Mesendoderm (in vitro differentiated cells): ENCODE measurements at regions not wholly inside any gene's neighbourhood (a gene's known extent, or its start where the extent isn't known, plus 50 kb on each side); places are given as distances from the start of the nearest gene placed in this dataset.

Experiments
- DNase-seq: peaks from one replicate; pipeline ENCODE4 v3.0.0; 2013
- H2AK5ac ChIP-seq: 2 replicates; pipeline ENCODE4 v1.6.1; 2013; ENCODE audit warnings: low read length, inconsistent platforms
- H2BK120ac ChIP-seq: 2 replicates; pipeline ENCODE4 v1.6.1; 2013; ENCODE audit warnings: low read depth, mild to moderate bottlenecking, low read length, moderate library complexity, mixed read lengths
- H2BK15ac ChIP-seq: replicated peaks from 2 replicates; pipeline ENCODE4 v1.6.1; 2013; ENCODE audit warnings: low read depth, mild to moderate bottlenecking, moderate library complexity
- H2BK5ac ChIP-seq: 2 replicates; pipeline ENCODE4 v1.6.1; 2013; ENCODE audit warnings: low read length, inconsistent platforms
- H3K18ac ChIP-seq: 2 replicates; pipeline ENCODE4 v1.6.1; 2013; ENCODE audit warnings: mild to moderate bottlenecking, low read length, mixed read lengths
- H3K23ac ChIP-seq: one replicate; pipeline ENCODE4 v1.6.1; 2013; ENCODE audit warnings: low read length
- H3K27ac ChIP-seq: 2 replicates; pipeline ENCODE4 v1.5.1; 2013; ENCODE audit warnings: low read depth, mild to moderate bottlenecking, inconsistent platforms, low read length, moderate library complexity
- H3K27me3 ChIP-seq: 2 replicates; pipeline ENCODE4 v1.6.1; 2013; ENCODE audit warnings: low read length, control low read depth, mild to moderate bottlenecking, inconsistent platforms; ENCODE audit not compliant: insufficient read depth, poor library complexity
- H3K36me3 ChIP-seq: 2 replicates; pipeline ENCODE4 v1.6.1; 2013; ENCODE audit warnings: low read length, inconsistent platforms; ENCODE audit not compliant: control insufficient read depth, insufficient read depth
- H3K4ac ChIP-seq: one replicate; pipeline ENCODE4 v1.6.1; 2013; ENCODE audit warnings: low read depth, mild to moderate bottlenecking, low read length, moderate library complexity
- H3K4me1 ChIP-seq: 2 replicates; pipeline ENCODE4 v1.6.1; 2013; ENCODE audit warnings: low read depth, low read length, inconsistent platforms; ENCODE audit not compliant: control insufficient read depth
- H3K4me2 ChIP-seq: 2 replicates; pipeline ENCODE4 v1.6.1; 2013; ENCODE audit warnings: low read length
- H3K4me3 ChIP-seq: 2 replicates; pipeline ENCODE4 v1.5.1; 2013; ENCODE audit warnings: mild to moderate bottlenecking, low read length
- H3K56ac ChIP-seq: one replicate; pipeline ENCODE4 v1.6.1; 2013; ENCODE audit warnings: low read length
- H3K79me1 ChIP-seq: 2 replicates; pipeline ENCODE4 v1.6.1; 2013; ENCODE audit warnings: low read length, inconsistent platforms
- H3K79me2 ChIP-seq: 2 replicates; pipeline ENCODE4 v1.6.1; 2013; ENCODE audit warnings: mild to moderate bottlenecking, low read length; ENCODE audit not compliant: control insufficient read depth, insufficient read depth
- H3K9ac ChIP-seq: 2 replicates; pipeline ENCODE4 v1.6.1; 2013; ENCODE audit warnings: low read length, inconsistent platforms
- H4K5ac ChIP-seq: one replicate; pipeline ENCODE4 v1.6.1; 2013; ENCODE audit warnings: low read length
- H4K8ac ChIP-seq: one replicate; pipeline ENCODE4 v1.6.1; 2013; ENCODE audit warnings: low read depth, mild to moderate bottlenecking, control low read depth, low read length, moderate library complexity
- WGBS: extraction: QIAGEN DNeasy Blood & Tissue Kit; methylation state at CpG from one replicate; pipeline ENCODE4 v1.1.7; 2013; ENCODE audit warnings: low lambda C conversion rate, missing lambda C conversion rate; ENCODE audit not compliant: insufficient coverage; ENCODE audit errors: extremely low coverage; 5-methylcytosine and 5-hydroxymethylcytosine counted together

GRCh38 chr14:81993432-81993831 is 459.8 kb upstream of the SEL1L start:
- H2BK120ac ChIP-seq: no peak overlapping the region
- H3K27me3 ChIP-seq: no peaks in the 10 kb centered on the region
- no peak overlapping the region for H3K4me2 ChIP-seq
- no peak overlapping the region for H2AK5ac ChIP-seq
- no peak overlapping the region for H3K9ac ChIP-seq
- H4K5ac ChIP-seq: no peak overlapping the region
- no peaks in the 10 kb centered on the region for H3K79me2 ChIP-seq
- H4K8ac ChIP-seq: no peak overlapping the region
- WGBS: no CpG with 5 or more reads among the region's 3 CpGs
- no peak overlapping the region for H2BK15ac ChIP-seq
- no peak overlapping the region for H3K18ac ChIP-seq
- H3K79me1 ChIP-seq: no peaks in the 10 kb centered on the region
- no peaks in the 10 kb centered on the region for H3K36me3 ChIP-seq
- H3K56ac ChIP-seq: no peak overlapping the region
- no peak overlapping the region for H3K4me3 ChIP-seq
- DNase-seq: no peak
- H2BK5ac ChIP-seq: no peak overlapping the region
- no peak overlapping the region for H3K4ac ChIP-seq
- H3K27ac ChIP-seq: no peak overlapping the region
- H3K23ac ChIP-seq: no peak overlapping the region
- H3K4me1 ChIP-seq: no peaks in the 10 kb centered on the region

DNA sequence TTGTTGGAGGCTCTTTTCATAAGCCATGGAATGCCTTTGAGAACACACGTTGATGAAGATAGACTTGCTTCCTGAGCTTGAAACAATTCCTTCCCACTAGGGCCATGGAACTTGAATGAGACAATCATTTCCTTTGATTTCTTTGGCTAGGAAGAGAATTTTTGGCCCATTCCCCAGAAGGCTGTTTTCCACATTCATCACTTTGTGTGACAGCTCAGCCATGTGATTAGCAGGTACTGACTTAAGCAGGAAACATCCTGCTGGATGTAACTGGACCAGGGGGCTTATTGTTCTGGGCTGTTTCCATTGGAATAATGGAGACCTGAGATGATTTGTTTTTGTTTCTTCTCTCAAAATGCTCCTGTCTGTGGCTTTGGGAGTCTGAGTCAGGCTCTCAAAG is 469.8 kb upstream of the SEL1L start:
- no peak overlapping the region for H3K4me3 ChIP-seq
- H3K23ac ChIP-seq: no peak overlapping the region
- no peak overlapping the region for H3K56ac ChIP-seq
- H2BK5ac ChIP-seq: no peak overlapping the region
- H4K5ac ChIP-seq: no peak overlapping the region
- no peaks in the 10 kb centered on the region for H3K79me1 ChIP-seq
- no peak overlapping the region for H3K27ac ChIP-seq
- no peak for DNase-seq
- no peaks in the 10 kb centered on the region for H3K79me2 ChIP-seq
- no peak overlapping the region for H3K18ac ChIP-seq
- no peak overlapping the region for H2BK15ac ChIP-seq
- no peaks in the 10 kb centered on the region for H3K27me3 ChIP-seq
- no peak overlapping the region for H4K8ac ChIP-seq
- H2BK120ac ChIP-seq: no peak overlapping the region
- no peaks in the 10 kb centered on the region for H3K36me3 ChIP-seq
- H3K4ac ChIP-seq: no peak overlapping the region
- no peak overlapping the region for H3K9ac ChIP-seq
- H2AK5ac ChIP-seq: no peak overlapping the region
- H3K4me1 ChIP-seq: no peaks in the 10 kb centered on the region
- no CpG with 5 or more reads among the region's 1 CpG for WGBS
- H3K4me2 ChIP-seq: no peak overlapping the region

DNA sequence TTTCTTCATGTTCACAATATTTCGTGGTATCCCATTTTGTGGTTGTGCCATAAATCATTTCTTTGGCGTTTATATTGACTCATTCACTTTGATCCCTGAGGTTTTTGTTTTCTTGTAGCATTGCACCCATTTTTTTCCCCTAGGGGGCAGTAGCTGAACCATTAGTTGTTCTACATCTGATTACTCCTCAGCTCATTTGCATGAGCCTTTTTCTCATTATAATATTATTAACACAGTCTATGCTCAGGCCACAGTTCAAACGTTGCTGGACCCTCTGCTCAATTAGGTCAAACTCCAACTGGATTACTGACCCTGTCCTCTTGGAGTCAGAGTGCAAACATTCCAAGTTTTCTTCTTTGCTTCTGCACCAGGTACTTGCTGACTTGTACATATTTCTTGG is 475.4 kb upstream of the SEL1L start:
- no peak overlapping the region for H3K4ac ChIP-seq
- no peak overlapping the region for H3K27ac ChIP-seq
- H3K79me2 ChIP-seq: no peaks in the 10 kb centered on the region
- no peaks in the 10 kb centered on the region for H3K4me1 ChIP-seq
- H3K27me3 ChIP-seq: no peaks in the 10 kb centered on the region
- H3K4me2 ChIP-seq: no peak overlapping the region
- no peak overlapping the region for H2AK5ac ChIP-seq
- H3K4me3 ChIP-seq: no peak overlapping the region
- no peaks in the 10 kb centered on the region for H3K36me3 ChIP-seq
- no peak overlapping the region for H4K8ac ChIP-seq
- H3K56ac ChIP-seq: no peak overlapping the region
- H3K23ac ChIP-seq: no peak overlapping the region
- no peak overlapping the region for H4K5ac ChIP-seq
- no peak overlapping the region for H3K9ac ChIP-seq
- no peak overlapping the region for H3K18ac ChIP-seq
- no peak overlapping the region for H2BK5ac ChIP-seq
- no CpG with 5 or more reads among the region's 3 CpGs for WGBS
- peak; percentile 49 for DNase-seq
- H2BK15ac ChIP-seq: no peak overlapping the region
- H3K79me1 ChIP-seq: no peaks in the 10 kb centered on the region
- no peak overlapping the region for H2BK120ac ChIP-seq

- H3K4me3 ChIP-seq: no peak overlapping the region
- H3K18ac ChIP-seq: no peak overlapping the region
- no peak overlapping the region for H3K56ac ChIP-seq
- no peaks in the 10 kb centered on the region for H3K79me1 ChIP-seq
- no peak overlapping the region for H4K8ac ChIP-seq
- no peak overlapping the region for H3K4me2 ChIP-seq
- H3K36me3 ChIP-seq: no peaks in the 10 kb centered on the region
- H2BK120ac ChIP-seq: no peak overlapping the region
- no peak overlapping the region for H2BK15ac ChIP-seq
- H3K23ac ChIP-seq: no peak overlapping the region
- DNase-seq: no peak
- no peaks in the 10 kb centered on the region for H3K27me3 ChIP-seq
- no peak overlapping the region for H4K5ac ChIP-seq
- no peak overlapping the region for H3K4ac ChIP-seq
- no peak overlapping the region for H2AK5ac ChIP-seq
- no peaks in the 10 kb centered on the region for H3K4me1 ChIP-seq
- H3K9ac ChIP-seq: no peak overlapping the region
- H3K79me2 ChIP-seq: no peaks in the 10 kb centered on the region
- H3K27ac ChIP-seq: no peak overlapping the region
- no peak overlapping the region for H2BK5ac ChIP-seq
- WGBS: no CpG with 5 or more reads among the region's 2 CpGs
These were observed 476.3 kb upstream of the SEL1L start for GRCh38 chr14:82009993-82010392.

GRCh38 chr14:82011460-82011859 is 477.8 kb upstream of the SEL1L start:
- no peak overlapping the region for H2BK5ac ChIP-seq
- DNase-seq: no peak
- no peak overlapping the region for H3K9ac ChIP-seq
- no peaks in the 10 kb centered on the region for H3K27me3 ChIP-seq
- H4K5ac ChIP-seq: no peak overlapping the region
- no peak overlapping the region for H3K4me3 ChIP-seq
- H3K4me2 ChIP-seq: no peak overlapping the region
- H2AK5ac ChIP-seq: no peak overlapping the region
- no peaks in the 10 kb centered on the region for H3K79me1 ChIP-seq
- H3K23ac ChIP-seq: no peak overlapping the region
- H2BK120ac ChIP-seq: no peak overlapping the region
- no peak overlapping the region for H3K4ac ChIP-seq
- no peak overlapping the region for H3K27ac ChIP-seq
- no peak overlapping the region for H2BK15ac ChIP-seq
- no peak overlapping the region for H4K8ac ChIP-seq
- H3K18ac ChIP-seq: no peak overlapping the region
- H3K36me3 ChIP-seq: no peaks in the 10 kb centered on the region
- WGBS: no CpG with 5 or more reads among the region's 3 CpGs
- H3K79me2 ChIP-seq: no peaks in the 10 kb centered on the region
- no peaks in the 10 kb centered on the region for H3K4me1 ChIP-seq
- no peak overlapping the region for H3K56ac ChIP-seq

DNA sequence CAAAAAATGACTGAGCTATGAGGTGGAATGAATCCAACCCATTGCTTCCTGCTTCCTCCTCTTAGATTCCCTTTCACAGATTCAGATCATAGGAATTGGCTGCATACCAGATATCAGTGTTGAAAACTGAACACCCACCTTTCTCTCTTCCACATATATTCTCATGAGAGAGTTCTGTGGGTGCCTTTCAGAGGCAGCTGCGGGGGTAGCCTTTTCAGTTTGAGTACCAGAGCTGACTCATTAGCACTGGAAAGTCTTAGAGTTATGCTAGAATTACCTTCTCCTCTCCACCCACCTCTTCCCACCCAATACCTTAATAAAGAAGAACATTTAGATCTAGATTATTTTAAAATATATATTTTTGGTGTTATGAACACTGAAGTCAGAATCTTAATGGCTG is 495.4 kb upstream of the SEL1L start:
- no peak for DNase-seq
- Histone ChIP-seq H3K23ac (no peak overlapping the region), H2BK120ac (no peak overlapping the region), H3K79me1 (no peaks in the 10 kb centered on the region), H3K27me3 (no peaks in the 10 kb centered on the region), H3K4ac (no peak overlapping the region), H3K36me3 (no peaks in the 10 kb centered on the region), H4K5ac (no peak overlapping the region), H3K9ac (no peak overlapping the region), H2AK5ac (no peak overlapping the region), H3K79me2 (no peaks in the 10 kb centered on the region), H3K4me3 (no peak overlapping the region), H3K4me2 (no peak overlapping the region), H3K4me1 (no peaks in the 10 kb centered on the region), H2BK15ac (no peak overlapping the region), H4K8ac (no peak overlapping the region), H2BK5ac (no peak overlapping the region), H3K18ac (no peak overlapping the region), H3K56ac (no peak overlapping the region), H3K27ac (no peak overlapping the region)
- no CpG with 5 or more reads among the region's 1 CpG for WGBS
